Fibroblast of the aortic adventitia (primary cell): ENCODE measurements at regions not wholly inside any gene's neighbourhood (a gene's known extent, or its start where the extent isn't known, plus 50 kb on each side); places are given as distances from the start of the nearest gene placed in this dataset.

ENCODE experiments used
- DNase-seq: peaks from one replicate; pipeline ENCODE4 v3.0.0-alpha.2; 2010; ENCODE audit warnings: low read depth
- H3K4me3 ChIP-seq: 2 replicates; pipeline ENCODE4 v1.5.1; 2011; ENCODE audit warnings: low read depth, mild to moderate bottlenecking, control low read depth, low read length, moderate library complexity
- TF ChIP-seq, protein P1 (sequence below): IDR thresholded peaks from 2 replicates; pipeline ENCODE4 v1.5.1; 2011; ENCODE audit warnings: mild to moderate bottlenecking, low read length, control low read depth, inconsistent platforms; ENCODE audit not compliant: insufficient read depth

DNA sequence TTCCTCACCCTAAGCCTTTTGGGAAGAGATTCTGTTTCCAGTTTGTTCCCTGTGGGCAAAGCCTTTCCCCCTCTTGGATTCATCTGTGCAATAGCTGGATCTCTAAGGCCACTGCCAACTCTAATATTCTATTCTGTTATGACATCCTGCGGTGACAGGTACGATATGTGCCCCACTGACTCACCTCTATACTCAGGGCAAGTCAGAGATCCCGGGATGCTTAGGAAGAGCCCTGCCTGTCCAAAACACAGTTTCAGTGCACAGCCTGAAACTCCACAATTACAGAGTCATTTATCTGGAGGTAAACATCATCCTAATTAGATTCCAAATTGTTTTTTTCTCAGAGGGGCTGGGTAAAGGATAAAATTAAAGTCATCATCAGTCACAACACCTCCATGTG, 190.2 kb downstream of the TFCP2L1 start:
- TF ChIP-seq, protein P1, sequence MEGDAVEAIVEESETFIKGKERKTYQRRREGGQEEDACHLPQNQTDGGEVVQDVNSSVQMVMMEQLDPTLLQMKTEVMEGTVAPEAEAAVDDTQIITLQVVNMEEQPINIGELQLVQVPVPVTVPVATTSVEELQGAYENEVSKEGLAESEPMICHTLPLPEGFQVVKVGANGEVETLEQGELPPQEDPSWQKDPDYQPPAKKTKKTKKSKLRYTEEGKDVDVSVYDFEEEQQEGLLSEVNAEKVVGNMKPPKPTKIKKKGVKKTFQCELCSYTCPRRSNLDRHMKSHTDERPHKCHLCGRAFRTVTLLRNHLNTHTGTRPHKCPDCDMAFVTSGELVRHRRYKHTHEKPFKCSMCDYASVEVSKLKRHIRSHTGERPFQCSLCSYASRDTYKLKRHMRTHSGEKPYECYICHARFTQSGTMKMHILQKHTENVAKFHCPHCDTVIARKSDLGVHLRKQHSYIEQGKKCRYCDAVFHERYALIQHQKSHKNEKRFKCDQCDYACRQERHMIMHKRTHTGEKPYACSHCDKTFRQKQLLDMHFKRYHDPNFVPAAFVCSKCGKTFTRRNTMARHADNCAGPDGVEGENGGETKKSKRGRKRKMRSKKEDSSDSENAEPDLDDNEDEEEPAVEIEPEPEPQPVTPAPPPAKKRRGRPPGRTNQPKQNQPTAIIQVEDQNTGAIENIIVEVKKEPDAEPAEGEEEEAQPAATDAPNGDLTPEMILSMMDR: no peak
- DNase-seq: no peak
- no peak overlapping the region for H3K4me3 ChIP-seq

DNA sequence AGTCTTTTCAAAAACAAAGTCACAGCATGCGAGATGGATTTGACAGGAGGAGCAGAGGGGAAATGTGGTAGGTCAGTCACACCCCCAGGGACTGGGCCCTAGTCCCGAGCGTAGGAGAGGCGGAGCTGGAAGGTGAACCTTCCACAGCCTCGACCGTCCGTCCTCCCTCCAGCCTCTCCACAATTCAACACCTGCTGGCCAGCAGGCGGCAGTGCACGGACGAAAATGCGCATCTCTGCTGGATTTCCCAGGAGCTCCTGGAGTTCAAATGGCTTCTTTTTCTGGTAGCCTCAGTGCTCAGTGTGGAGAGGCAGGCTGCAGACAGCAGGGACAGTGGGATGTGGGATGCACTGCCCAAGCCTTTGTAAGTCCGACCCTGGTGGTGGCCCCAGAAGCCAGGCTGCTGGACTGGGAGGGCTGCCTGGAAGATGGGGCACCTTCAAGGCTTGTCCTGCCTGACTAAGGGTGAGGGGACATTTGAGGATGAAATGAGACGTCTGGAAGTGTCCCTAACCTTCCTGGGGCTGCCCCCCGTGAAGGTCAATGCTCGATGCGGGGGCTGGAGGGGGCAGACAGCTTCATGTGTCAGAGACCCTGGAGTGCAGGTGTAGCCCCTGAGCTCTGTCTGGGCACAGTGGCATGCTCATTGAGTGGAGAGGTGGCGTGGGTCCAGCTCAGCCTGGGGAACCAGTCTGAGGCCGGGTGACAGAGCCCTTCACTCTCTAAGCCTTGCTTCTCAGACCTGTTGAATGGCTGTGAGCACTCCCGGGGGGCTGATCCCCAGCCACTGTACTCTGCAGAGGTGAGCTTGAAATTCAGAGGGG, 189.5 kb downstream of the TFCP2L1 start:
- H3K4me3 ChIP-seq: no peak overlapping the region
- TF ChIP-seq, protein P1: peak; percentile 74
- peak; percentile 54 for DNase-seq

DNA sequence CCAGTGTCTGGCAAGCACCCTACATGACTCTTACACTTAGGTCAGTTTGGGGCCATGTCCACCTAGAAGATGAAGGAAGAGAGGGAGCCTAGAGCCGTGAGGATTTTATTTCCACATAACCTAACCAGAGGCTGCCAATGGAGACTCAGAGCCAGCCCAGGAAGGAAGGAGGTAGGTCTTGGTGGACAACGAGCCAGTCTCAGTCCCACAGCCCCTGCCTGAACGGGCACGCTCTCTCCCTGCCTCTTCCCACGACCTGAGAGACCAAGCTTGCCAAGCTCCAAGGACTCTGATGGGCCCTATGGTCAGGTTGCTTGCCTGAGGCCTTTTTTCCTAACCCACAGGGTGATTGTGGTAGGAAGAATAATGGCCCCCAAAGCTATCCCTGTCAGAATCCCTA, 188.4 kb downstream of the TFCP2L1 start:
- H3K4me3 ChIP-seq: no peak overlapping the region
- no peak for DNase-seq
- TF ChIP-seq, protein P1: no peak

DNA sequence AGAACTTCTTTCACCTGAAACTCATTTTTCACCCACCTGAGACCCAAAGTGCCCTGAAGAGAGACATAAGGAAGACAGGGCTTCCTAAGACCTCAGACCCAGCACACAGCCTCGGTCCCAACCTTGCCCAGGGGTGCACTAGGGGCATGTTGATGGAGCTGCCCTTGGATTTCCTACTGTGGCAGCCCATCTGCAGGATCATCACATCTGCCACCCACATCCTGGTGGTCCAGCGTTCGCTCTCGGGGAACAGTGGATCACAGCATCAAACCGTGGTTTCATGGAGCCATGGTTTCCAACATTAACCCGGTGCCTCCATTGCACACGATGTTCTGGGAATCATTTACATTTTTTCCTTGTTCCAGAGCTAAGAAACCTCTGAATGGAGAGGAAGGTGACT, 186.4 kb downstream of the TFCP2L1 start:
- TF ChIP-seq, protein P1: no peak
- DNase-seq: no peak
- no peak overlapping the region for H3K4me3 ChIP-seq

DNA sequence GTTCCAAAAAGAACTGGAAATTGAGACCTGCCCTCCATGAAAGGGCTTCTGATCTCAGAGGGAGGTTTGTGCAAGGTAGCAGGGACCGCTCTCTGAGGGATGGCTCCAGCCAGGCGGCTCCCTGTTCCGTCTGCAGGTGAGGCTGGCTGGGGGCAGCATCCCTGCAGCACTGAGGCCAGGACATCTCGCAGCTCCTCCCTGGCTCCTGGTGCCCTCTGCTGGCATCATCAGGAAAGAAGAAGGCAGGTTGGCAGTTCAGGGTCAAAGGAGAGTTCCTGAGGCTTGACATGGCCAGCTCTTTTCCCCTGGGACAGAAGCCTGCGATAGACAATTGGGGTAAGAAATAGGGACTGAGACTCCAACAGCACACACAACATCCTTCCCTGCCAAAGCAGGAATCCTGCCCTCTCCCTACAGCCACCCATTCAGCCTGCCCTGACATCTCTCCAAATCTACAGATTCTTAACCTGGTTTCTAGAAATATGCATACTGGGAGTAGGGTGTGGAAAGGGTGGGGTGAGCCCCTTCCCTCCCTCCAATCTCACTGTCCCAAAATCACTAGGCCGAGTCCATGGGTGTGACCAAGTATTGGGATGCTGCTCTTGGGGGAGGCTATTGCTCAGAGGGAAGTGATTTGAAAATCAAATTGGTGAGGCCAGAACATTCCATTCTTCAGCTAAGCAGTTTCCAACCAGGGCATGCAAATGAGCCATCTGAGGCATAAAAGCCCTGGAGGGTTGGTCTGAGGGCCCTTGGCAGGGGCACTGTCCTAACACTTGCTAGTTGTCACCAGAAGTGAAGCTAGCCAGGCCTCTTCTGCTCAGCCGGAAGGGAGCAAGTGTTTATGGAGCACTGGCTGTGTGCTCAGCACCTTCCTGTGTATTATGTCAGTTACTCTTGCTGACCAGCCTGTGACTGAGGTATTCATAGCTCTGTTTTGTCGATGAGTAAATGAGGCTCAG, 185.4 kb downstream of the TFCP2L1 start:
- H3K4me3 ChIP-seq: no peak overlapping the region
- TF ChIP-seq, protein P1: peak; percentile 36
- DNase-seq: no peak

DNA sequence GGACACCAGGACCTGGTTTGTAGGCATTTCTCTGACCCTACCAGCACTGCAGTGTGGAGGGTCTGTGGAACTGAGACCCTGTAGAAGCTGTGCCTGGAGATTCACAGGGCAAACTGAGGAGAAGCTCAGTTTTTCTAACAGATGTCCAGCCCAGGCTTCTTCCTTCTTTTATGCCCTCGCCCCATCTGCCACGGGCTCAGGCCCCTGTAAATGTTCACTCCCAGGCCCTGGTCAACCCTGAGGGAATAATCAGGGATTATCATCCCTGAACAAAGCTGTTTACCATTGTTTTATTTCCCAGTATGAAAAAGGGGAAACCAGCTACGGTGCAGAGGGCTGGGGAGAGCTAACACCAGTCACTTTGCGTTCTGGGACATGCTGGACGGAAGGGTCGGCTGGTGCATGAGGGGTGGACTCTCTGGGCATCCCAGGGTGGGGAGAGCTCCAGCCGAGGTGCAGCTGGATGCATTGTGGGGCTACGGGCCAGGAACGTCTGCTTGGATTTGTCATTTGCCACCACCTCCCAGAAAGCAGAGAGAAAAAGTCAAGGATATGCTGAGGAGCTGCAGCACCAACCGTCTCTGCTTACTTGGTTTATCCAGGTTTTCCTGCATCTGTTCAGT, 183.8 kb downstream of the TFCP2L1 start:
- H3K4me3 ChIP-seq: no peak overlapping the region
- TF ChIP-seq, protein P1: no peak
- DNase-seq: no peak
